ENCODE measurements at regions not wholly inside any gene's neighbourhood (a gene's known extent, or its start where the extent isn't known, plus 50 kb on each side); places are given as distances from the start of the nearest gene placed in this dataset.

DNA sequence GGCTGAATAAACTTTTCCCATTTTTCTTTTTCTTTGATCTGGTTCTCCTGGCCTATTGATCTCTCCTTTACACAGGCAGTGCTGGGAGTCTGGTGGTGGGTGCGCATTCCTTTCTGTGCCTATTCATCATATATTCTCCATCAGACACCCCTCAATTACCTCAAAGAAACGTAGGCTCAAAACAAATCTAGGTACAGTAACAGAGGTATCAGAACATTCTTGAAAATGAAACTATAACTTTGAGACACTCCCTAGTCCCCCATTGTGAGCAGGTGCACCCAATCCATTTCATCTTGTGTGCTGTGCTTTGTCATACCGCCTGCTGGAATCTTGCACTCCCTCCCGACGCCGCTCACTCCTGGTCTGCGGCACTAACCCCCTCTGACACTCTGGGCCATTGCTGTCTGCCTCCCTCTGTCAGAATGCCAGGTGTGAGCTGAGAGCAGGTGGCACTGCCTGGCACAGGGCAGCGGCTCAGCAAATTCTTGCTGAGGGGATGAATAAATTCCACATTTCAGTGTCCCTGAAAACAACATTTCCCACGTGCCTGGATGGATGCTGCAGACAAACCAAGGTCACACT, 303.4 kb upstream of the EXOC2 start:
- ATAC-seq (no peak), FAIRE-seq (no peak), DNase-seq (ENCODE audit: low read depth, low spot score) (no peak)
- Histone ChIP-seq H3K4me1 (ENCODE audit: control insufficient read depth, insufficient read depth, low read length) (peaks cover 12% of the 10 kb centered on the region), H3K27ac (ENCODE audit: control insufficient read depth, insufficient read depth) (no peak overlapping the region), H4K20me1 (ENCODE audit: control insufficient read depth, insufficient read depth) (no peaks in the 10 kb centered on the region), H3K9ac (ENCODE audit: control insufficient read depth, insufficient read depth, low read length) (no peak overlapping the region), H2AFZ (ENCODE audit: control insufficient read depth, low read depth, low read length) (no peak overlapping the region), H3K4me2 (ENCODE audit: control insufficient read depth, insufficient read depth) (no peak overlapping the region), H3K9me3 (replicated peaks; ENCODE audit: control insufficient read depth, insufficient read depth, low read length) (no peaks in the 10 kb centered on the region; the same call in 2 of the 3 replicates), H3K27me3 (replicated peaks in 1 of 2; ENCODE audit: control insufficient read depth in 2 of 2, insufficient read depth in 2 of 2, low read length in 1 of 2) (0 out of 4 replicates have a peak, but pooled peaks cover 0 to 1% of the 10 kb centered on the region in 2 experiments), H3K36me3 (ENCODE audit: control insufficient read depth in 2 of 2, insufficient read depth in 2 of 2, low read length in 1 of 2) (no peaks in the 10 kb centered on the region), H3K4me3 (no peak overlapping the region), H3K79me2 (ENCODE audit: control insufficient read depth, insufficient read depth, low read length) (no peaks in the 10 kb centered on the region)
- in situ Hi-C loops (cut with MboI): no loop called here
- TF ChIP-seq, protein P1, sequence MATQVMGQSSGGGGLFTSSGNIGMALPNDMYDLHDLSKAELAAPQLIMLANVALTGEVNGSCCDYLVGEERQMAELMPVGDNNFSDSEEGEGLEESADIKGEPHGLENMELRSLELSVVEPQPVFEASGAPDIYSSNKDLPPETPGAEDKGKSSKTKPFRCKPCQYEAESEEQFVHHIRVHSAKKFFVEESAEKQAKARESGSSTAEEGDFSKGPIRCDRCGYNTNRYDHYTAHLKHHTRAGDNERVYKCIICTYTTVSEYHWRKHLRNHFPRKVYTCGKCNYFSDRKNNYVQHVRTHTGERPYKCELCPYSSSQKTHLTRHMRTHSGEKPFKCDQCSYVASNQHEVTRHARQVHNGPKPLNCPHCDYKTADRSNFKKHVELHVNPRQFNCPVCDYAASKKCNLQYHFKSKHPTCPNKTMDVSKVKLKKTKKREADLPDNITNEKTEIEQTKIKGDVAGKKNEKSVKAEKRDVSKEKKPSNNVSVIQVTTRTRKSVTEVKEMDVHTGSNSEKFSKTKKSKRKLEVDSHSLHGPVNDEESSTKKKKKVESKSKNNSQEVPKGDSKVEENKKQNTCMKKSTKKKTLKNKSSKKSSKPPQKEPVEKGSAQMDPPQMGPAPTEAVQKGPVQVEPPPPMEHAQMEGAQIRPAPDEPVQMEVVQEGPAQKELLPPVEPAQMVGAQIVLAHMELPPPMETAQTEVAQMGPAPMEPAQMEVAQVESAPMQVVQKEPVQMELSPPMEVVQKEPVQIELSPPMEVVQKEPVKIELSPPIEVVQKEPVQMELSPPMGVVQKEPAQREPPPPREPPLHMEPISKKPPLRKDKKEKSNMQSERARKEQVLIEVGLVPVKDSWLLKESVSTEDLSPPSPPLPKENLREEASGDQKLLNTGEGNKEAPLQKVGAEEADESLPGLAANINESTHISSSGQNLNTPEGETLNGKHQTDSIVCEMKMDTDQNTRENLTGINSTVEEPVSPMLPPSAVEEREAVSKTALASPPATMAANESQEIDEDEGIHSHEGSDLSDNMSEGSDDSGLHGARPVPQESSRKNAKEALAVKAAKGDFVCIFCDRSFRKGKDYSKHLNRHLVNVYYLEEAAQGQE (IDR thresholded peaks at IDR 0.05; ENCODE audit: low read depth, low read length): no peak
- no peak for TF ChIP-seq ZNF24 (IDR thresholded peaks at IDR 0.05)
- TF ChIP-seq ZSCAN29 (IDR thresholded peaks at IDR 0.05): no peak
- TF ChIP-seq RFX5 (IDR thresholded peaks at IDR 0.05; ENCODE audit: low read depth, low read length): no peak
- no peak for TF ChIP-seq PAX8 (IDR thresholded peaks at IDR 0.05)
- TF ChIP-seq PAX5 (IDR thresholded peaks at IDR 0.05; ENCODE audit: borderline replicate concordance, low read depth, low read length): no peak
- TF ChIP-seq SREBF1 (IDR thresholded peaks at IDR 0.05; ENCODE audit: low read length): no peak
- TF ChIP-seq SRF (IDR thresholded peaks at IDR 0.05; ENCODE audit: low read depth in 2 of 2, low read length in 2 of 2): no peak
- no peak for TF ChIP-seq CBX3 (IDR thresholded peaks at IDR 0.05; ENCODE audit: borderline replicate concordance, low read depth)
- no peak for TF ChIP-seq BCL11A (IDR thresholded peaks at IDR 0.05; ENCODE audit: low read depth, low read length)
- TF ChIP-seq RAD51 (IDR thresholded peaks at IDR 0.05): no peak
- ChIA-PET RAD21 (ENCODE audit: unreplicated experiment) (no interaction called here), SMC1A (ENCODE audit: uncharacterized antibody, unreplicated experiment) (no interaction called here), POLR2A (no interaction called here), CTCF (no interaction called here)
- WGBS (ENCODE audit: insufficient coverage, insufficient replicate concordance, low lambda C conversion rate, missing lambda C conversion rate): 56% methylated on average over 9 of the region's 9 CpGs
- BruUV-seq (replicated peaks): no TSS peak
- intact Hi-C loops (cut with micrococcal nuclease; ENCODE audit: unreplicated experiment): no loop called here

Data from GM12878 (cell line).